CD4-positive, CD25-positive, alpha-beta regulatory T cell (primary cell): ENCODE measurements at regions not wholly inside any gene's neighbourhood (a gene's known extent, or its start where the extent isn't known, plus 50 kb on each side); places are given as distances from the start of the nearest gene placed in this dataset.

Experiments
- ATAC-seq, 2 donors: fragments of 150-1000 bp; cut with Tn5 transposase; one replicate each; pipeline ENCODE4 v1.10.0; 2021; ENCODE audit warnings: low read depth in 2 of 2, moderate number of reproducible peaks in 2 of 2, moderate library complexity in 1 of 2
- DNase-seq, 3 donors: peaks; one replicate each; pipeline versions ENCODE4 v3.0.0 to v3.0.0-alpha.2; 2012 to 2022; ENCODE audit warnings: mixed read lengths in 1 of 3
- H3K27ac ChIP-seq: one replicate; pipeline ENCODE4 v1.7.0; 2013; ENCODE audit warnings: mild to moderate bottlenecking, low read length; ENCODE audit not compliant: insufficient read depth, poor library complexity, severe bottlenecking
- H3K27me3 ChIP-seq: one replicate; pipeline ENCODE4 v1.7.0; 2013; ENCODE audit warnings: low read length; ENCODE audit not compliant: control insufficient read depth, insufficient read depth
- H3K36me3 ChIP-seq: one replicate; pipeline ENCODE4 v1.7.0; 2013; ENCODE audit warnings: mild to moderate bottlenecking, low read length, moderate library complexity; ENCODE audit not compliant: control insufficient read depth, insufficient read depth
- H3K4me1 ChIP-seq: 2 replicates; pipeline ENCODE4 v1.7.0; 2013; ENCODE audit warnings: mild to moderate bottlenecking, low read length; ENCODE audit not compliant: insufficient read depth, control insufficient read depth, poor library complexity, severe bottlenecking
- H3K4me3 ChIP-seq: one replicate; pipeline ENCODE4 v1.7.0; 2013; ENCODE audit warnings: low read depth, mild to moderate bottlenecking, low read length, moderate library complexity
- H3K9me3 ChIP-seq, 2 experiments: 1 replicate in 1 of 2; 2 replicates in 1 of 2; pipeline ENCODE4 v1.7.0; 2013; ENCODE audit warnings: low read length in 2 of 2, mild to moderate bottlenecking in 1 of 2, moderate library complexity in 1 of 2; ENCODE audit not compliant: control insufficient read depth in 2 of 2
- H3K27ac Mint-ChIP-seq, 3 donors: one replicate each; pipeline ENCODE4 v1.8.0; 2020 to 2022; ENCODE audit warnings: mild to moderate bottlenecking in 3 of 3, mixed read lengths in 3 of 3, moderate library complexity in 2 of 3
- H3K27me3 Mint-ChIP-seq: one replicate; pipeline ENCODE4 v1.8.0; 2022; ENCODE audit warnings: mild to moderate bottlenecking, mixed read lengths
- H3K36me3 Mint-ChIP-seq: one replicate; pipeline ENCODE4 v1.8.0; 2020; ENCODE audit warnings: mixed read lengths
- H3K4me1 Mint-ChIP-seq, 4 donors: one replicate each; pipeline ENCODE4 v1.8.0; 2020 to 2022; ENCODE audit warnings: mixed read lengths in 4 of 4, mild to moderate bottlenecking in 1 of 4
- H3K4me3 Mint-ChIP-seq, 4 donors: one replicate each; pipeline ENCODE4 v1.8.0; 2020 to 2022; ENCODE audit warnings: mild to moderate bottlenecking in 4 of 4, mixed read lengths in 4 of 4, moderate library complexity in 3 of 4
- H3K9me3 Mint-ChIP-seq, 7 donors: one replicate each; pipeline ENCODE4 v1.8.0; 2020 to 2022; ENCODE audit warnings: mixed read lengths in 7 of 7, mild to moderate bottlenecking in 3 of 7, moderate library complexity in 2 of 7

GRCh38 chr15:47401427-47401826 is 315.9 kb upstream of the SEMA6D start:
- H3K36me3 ChIP-seq, result no peaks in the 10 kb centered on the region
- Mint-ChIP-seq H3K27ac (no peak overlapping the region), H3K4me1 (no peaks in the 10 kb centered on the region), H3K9me3 (peaks cover 0 to 10% (median 4%) of the 10 kb centered on the region in 7 donors), H3K36me3 (no peaks in the 10 kb centered on the region), H3K4me3 (no peak overlapping the region), H3K27me3 (no peaks in the 10 kb centered on the region)
- H3K4me1 ChIP-seq, result no peaks in the 10 kb centered on the region
- no peak overlapping the region for H3K27ac ChIP-seq
- no peak for DNase-seq
- no peaks in the 10 kb centered on the region for H3K27me3 ChIP-seq
- ATAC-seq, result no peak
- H3K4me3 ChIP-seq, result no peak overlapping the region
- no peaks in the 10 kb centered on the region for H3K9me3 ChIP-seq

GRCh38 chr15:47402829-47403228 is 314.5 kb upstream of the SEMA6D start:
- Histone ChIP-seq H3K27ac (no peak overlapping the region), H3K4me3 (no peak overlapping the region), H3K4me1 (no peaks in the 10 kb centered on the region), H3K9me3 (no peaks in the 10 kb centered on the region), H3K27me3 (no peaks in the 10 kb centered on the region), H3K36me3 (no peaks in the 10 kb centered on the region)
- no peaks in the 10 kb centered on the region for H3K27me3 Mint-ChIP-seq
- DNase-seq (no peak), ATAC-seq (no peak)
- H3K36me3 Mint-ChIP-seq, result no peaks in the 10 kb centered on the region
- H3K4me1 Mint-ChIP-seq, result no peaks in the 10 kb centered on the region
- H3K27ac Mint-ChIP-seq, result no peak overlapping the region
- H3K4me3 Mint-ChIP-seq, result no peak overlapping the region
- peaks cover 0 to 10% (median 4%) of the 10 kb centered on the region in 7 donors for H3K9me3 Mint-ChIP-seq

- Mint-ChIP-seq H3K27ac (no peak overlapping the region), H3K4me3 (no peak overlapping the region), H3K4me1 (no peaks in the 10 kb centered on the region), H3K9me3 (peaks cover 0 to 10% (median 4%) of the 10 kb centered on the region in 7 donors), H3K27me3 (no peaks in the 10 kb centered on the region), H3K36me3 (no peaks in the 10 kb centered on the region)
- DNase-seq (no peak), ATAC-seq (no peak)
- Histone ChIP-seq H3K27ac (no peak overlapping the region), H3K9me3 (no peaks in the 10 kb centered on the region), H3K36me3 (no peaks in the 10 kb centered on the region), H3K4me3 (no peak overlapping the region), H3K4me1 (no peaks in the 10 kb centered on the region), H3K27me3 (no peaks in the 10 kb centered on the region)
These were observed 312.4 kb upstream of the SEMA6D start for GRCh38 chr15:47404877-47405276.

- no peaks in the 10 kb centered on the region for H3K36me3 ChIP-seq
- H3K4me3 Mint-ChIP-seq, result no peak overlapping the region
- H3K4me3 ChIP-seq, result no peak overlapping the region
- peaks cover 0 to 10% (median 4%) of the 10 kb centered on the region in 7 donors for H3K9me3 Mint-ChIP-seq
- H3K9me3 ChIP-seq, result no peaks in the 10 kb centered on the region
- no peak for ATAC-seq
- H3K27ac ChIP-seq, result no peak overlapping the region
- H3K27me3 ChIP-seq, result no peaks in the 10 kb centered on the region
- no peak for DNase-seq
- H3K4me1 ChIP-seq, result no peaks in the 10 kb centered on the region
- no peak overlapping the region for H3K27ac Mint-ChIP-seq
- no peaks in the 10 kb centered on the region for H3K4me1 Mint-ChIP-seq
- H3K36me3 Mint-ChIP-seq, result no peaks in the 10 kb centered on the region
- H3K27me3 Mint-ChIP-seq, result no peaks in the 10 kb centered on the region
These were observed 311.7 kb upstream of the SEMA6D start for GRCh38 chr15:47405365-47406162.

- Histone ChIP-seq H3K36me3 (no peaks in the 10 kb centered on the region), H3K27ac (no peak overlapping the region), H3K4me3 (no peak overlapping the region), H3K27me3 (no peaks in the 10 kb centered on the region), H3K4me1 (no peaks in the 10 kb centered on the region), H3K9me3 (no peaks in the 10 kb centered on the region)
- peaks cover 0 to 9% (median 4%) of the 10 kb centered on the region in 7 donors for H3K9me3 Mint-ChIP-seq
- no peaks in the 10 kb centered on the region for H3K36me3 Mint-ChIP-seq
- no peak for DNase-seq
- H3K4me3 Mint-ChIP-seq, result no peak overlapping the region
- no peaks in the 10 kb centered on the region for H3K27me3 Mint-ChIP-seq
- no peaks in the 10 kb centered on the region for H3K4me1 Mint-ChIP-seq
- no peak overlapping the region for H3K27ac Mint-ChIP-seq
- no peak for ATAC-seq
These were observed 309.6 kb upstream of the SEMA6D start for GRCh38 chr15:47407692-47408091.

- Mint-ChIP-seq H3K27ac (no peak overlapping the region), H3K9me3 (peaks cover 0 to 7% (median 3%) of the 10 kb centered on the region in 7 donors)
- no peak for ATAC-seq
These were observed 308.3 kb upstream of the SEMA6D start for GRCh38 chr15:47409038-47409437.

GRCh38 chr15:47409600-47409999 is 307.7 kb upstream of the SEMA6D start:
- peaks cover 0 to 6% (median 3%) of the 10 kb centered on the region in 7 donors for H3K9me3 Mint-ChIP-seq
- DNase-seq, result no peak
- H3K4me3 ChIP-seq, result no peak overlapping the region

More at GRCh38 chr15:47409038-47409437, 308.3 kb upstream of the SEMA6D start:
- no peaks in the 10 kb centered on the region for H3K27me3 ChIP-seq
- H3K36me3 Mint-ChIP-seq, result no peaks in the 10 kb centered on the region
- no peak overlapping the region for H3K4me3 ChIP-seq
- no peaks in the 10 kb centered on the region for H3K9me3 ChIP-seq
- H3K27ac ChIP-seq, result no peak overlapping the region
- H3K4me1 ChIP-seq, result no peaks in the 10 kb centered on the region
- H3K36me3 ChIP-seq, result no peaks in the 10 kb centered on the region
- no peak for DNase-seq
- H3K27me3 Mint-ChIP-seq, result no peaks in the 10 kb centered on the region
- no peak overlapping the region for H3K4me3 Mint-ChIP-seq
- no peaks in the 10 kb centered on the region for H3K4me1 Mint-ChIP-seq

GRCh38 chr15:47410247-47410646 is 307.1 kb upstream of the SEMA6D start:
- H3K4me1 Mint-ChIP-seq, result no peaks in the 10 kb centered on the region
- Histone ChIP-seq H3K36me3 (no peaks in the 10 kb centered on the region), H3K4me1 (no peaks in the 10 kb centered on the region), H3K27ac (no peak overlapping the region), H3K4me3 (no peak overlapping the region), H3K27me3 (no peaks in the 10 kb centered on the region), H3K9me3 (no peaks in the 10 kb centered on the region)
- DNase-seq (no peak), ATAC-seq (no peak)
- no peak overlapping the region for H3K4me3 Mint-ChIP-seq
- no peak overlapping the region for H3K27ac Mint-ChIP-seq
- no peaks in the 10 kb centered on the region for H3K36me3 Mint-ChIP-seq
- peaks cover 0 to 4% (median 0%) of the 10 kb centered on the region in 7 donors for H3K9me3 Mint-ChIP-seq
- no peaks in the 10 kb centered on the region for H3K27me3 Mint-ChIP-seq

More at GRCh38 chr15:47409600-47409999, 307.7 kb upstream of the SEMA6D start:
- Mint-ChIP-seq H3K4me1 (no peaks in the 10 kb centered on the region), H3K4me3 (no peak overlapping the region), H3K27me3 (no peaks in the 10 kb centered on the region), H3K36me3 (no peaks in the 10 kb centered on the region), H3K27ac (no peak overlapping the region)
- Histone ChIP-seq H3K27me3 (no peaks in the 10 kb centered on the region), H3K9me3 (no peaks in the 10 kb centered on the region), H3K36me3 (no peaks in the 10 kb centered on the region), H3K27ac (no peak overlapping the region), H3K4me1 (no peaks in the 10 kb centered on the region)
- no peak for ATAC-seq
